A673 (cell line): ENCODE measurements at regions not wholly inside any gene's neighbourhood (a gene's known extent, or its start where the extent isn't known, plus 50 kb on each side); places are given as distances from the start of the nearest gene placed in this dataset.

Source experiments
- BruUV-seq: library from RNA; stranded (reverse); fragments of 400-500 nt; replicated peaks from 2 replicates; lab custom pipeline; 2021; lab: Mats Ljungman, UMichigan
- CTCF ChIA-PET: fragments of 300-600 bp; sonication (Branson Sonifier 250); formaldehyde crosslinking; loops from one replicate; lab custom pipeline; 2022; ENCODE audit warnings: antibody characterized with exemption; lab: Charles Lee
- POLR2A ChIA-PET: fragments of 300-600 bp; sonication (Branson Sonifier 250); formaldehyde crosslinking; loops from one replicate; lab custom pipeline; 2022; ENCODE audit warnings: antibody characterized with exemption; ENCODE audit not compliant: low non-redundant PET; lab: Charles Lee
- DNase-seq: peaks from one replicate; pipeline ENCODE4 v3.0.0-alpha.2; 2015; ENCODE audit warnings: low spot score
- H3K27ac ChIP-seq: fragments of 200-600 bp; sonication (generic); 2 replicates; pipeline ENCODE4 v1.5.1; 2016; ENCODE audit warnings: mixed run types, low read depth, mild to moderate bottlenecking, mixed read lengths, antibody characterized with exemption, low read length; ENCODE audit not compliant: poor library complexity, severe bottlenecking
- H3K27me3 ChIP-seq: fragments of 200-600 bp; sonication (generic); replicated peaks from 2 replicates; pipeline ENCODE4 v1.6.1; 2017; ENCODE audit warnings: mixed run types, low read depth, mild to moderate bottlenecking, mixed read lengths, antibody characterized with exemption, low read length; ENCODE audit not compliant: insufficient read depth, poor library complexity
- H3K36me3 ChIP-seq: fragments of 200-600 bp; sonication (generic); 2 replicates; pipeline ENCODE4 v1.6.1; 2016; ENCODE audit warnings: mixed run types, mild to moderate bottlenecking, mixed read lengths, antibody characterized with exemption, low read length; ENCODE audit not compliant: insufficient read depth, poor library complexity, severe bottlenecking
- H3K4me1 ChIP-seq: fragments of 200-600 bp; sonication (generic); 2 replicates; pipeline ENCODE4 v1.6.1; 2017; ENCODE audit warnings: mixed run types, mild to moderate bottlenecking, mixed read lengths, antibody characterized with exemption, low read length; ENCODE audit not compliant: insufficient read depth, poor library complexity, severe bottlenecking
- H3K4me3 ChIP-seq: fragments of 200-600 bp; sonication (generic); 2 replicates; pipeline ENCODE4 v1.5.1; 2016; ENCODE audit warnings: low read depth, mixed run types, mild to moderate bottlenecking, mixed read lengths, low read length; ENCODE audit not compliant: poor library complexity, severe bottlenecking
- H3K9me3 ChIP-seq: fragments of 200-600 bp; sonication (generic); 2 replicates; pipeline ENCODE4 v1.6.1; 2016; ENCODE audit warnings: mixed run types, low read depth, mild to moderate bottlenecking, mixed read lengths, antibody characterized with exemption, low read length; ENCODE audit not compliant: poor library complexity, severe bottlenecking
- EZH2 ChIP-seq: fragments of 200-600 bp; sonication (generic); IDR thresholded peaks from 2 replicates; pipeline ENCODE4 v1.6.1; 2017; ENCODE audit warnings: borderline replicate concordance, low read depth, mild to moderate bottlenecking, mixed read lengths, antibody characterized with exemption, low read length; ENCODE audit not compliant: poor library complexity, severe bottlenecking
- intact Hi-C: fragments of 100-400 bp; cut with micrococcal nuclease; formaldehyde crosslinking; loops from one replicate; pipeline ENCODE4 v1.10.0; 2022; ENCODE audit not compliant: unreplicated experiment
- TF ChIP-seq, protein P1 (sequence below): fragments of 300-800, 200-600 bp; sonication (generic); conservative IDR thresholded peaks from 2 replicates; pipeline ENCODE4 v1.5.1; 2017; ENCODE audit warnings: low read depth, mild to moderate bottlenecking, antibody characterized with exemption, low read length, moderate library complexity, mixed read lengths

- no peak for DNase-seq
- ChIA-PET CTCF (no interaction called here), POLR2A (no interaction called here)
- H3K27me3 ChIP-seq = no peaks in the 10 kb centered on the region
- BruUV-seq = no TSS peak
- peaks cover 4% of the 10 kb centered on the region for H3K9me3 ChIP-seq
- no peak overlapping the region for H3K27ac ChIP-seq
- H3K4me1 ChIP-seq = no peaks in the 10 kb centered on the region
- intact Hi-C loops = loop anchor here (5.0 to 10.0 kb wide), 2 partner anchors 68 to 305 kb away; no protein-coding TSS in a partner anchor
- H3K4me3 ChIP-seq = no peak overlapping the region
- TF ChIP-seq, protein P1, sequence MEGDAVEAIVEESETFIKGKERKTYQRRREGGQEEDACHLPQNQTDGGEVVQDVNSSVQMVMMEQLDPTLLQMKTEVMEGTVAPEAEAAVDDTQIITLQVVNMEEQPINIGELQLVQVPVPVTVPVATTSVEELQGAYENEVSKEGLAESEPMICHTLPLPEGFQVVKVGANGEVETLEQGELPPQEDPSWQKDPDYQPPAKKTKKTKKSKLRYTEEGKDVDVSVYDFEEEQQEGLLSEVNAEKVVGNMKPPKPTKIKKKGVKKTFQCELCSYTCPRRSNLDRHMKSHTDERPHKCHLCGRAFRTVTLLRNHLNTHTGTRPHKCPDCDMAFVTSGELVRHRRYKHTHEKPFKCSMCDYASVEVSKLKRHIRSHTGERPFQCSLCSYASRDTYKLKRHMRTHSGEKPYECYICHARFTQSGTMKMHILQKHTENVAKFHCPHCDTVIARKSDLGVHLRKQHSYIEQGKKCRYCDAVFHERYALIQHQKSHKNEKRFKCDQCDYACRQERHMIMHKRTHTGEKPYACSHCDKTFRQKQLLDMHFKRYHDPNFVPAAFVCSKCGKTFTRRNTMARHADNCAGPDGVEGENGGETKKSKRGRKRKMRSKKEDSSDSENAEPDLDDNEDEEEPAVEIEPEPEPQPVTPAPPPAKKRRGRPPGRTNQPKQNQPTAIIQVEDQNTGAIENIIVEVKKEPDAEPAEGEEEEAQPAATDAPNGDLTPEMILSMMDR = no peak
- no peak for TF ChIP-seq EZH2
- no peaks in the 10 kb centered on the region for H3K36me3 ChIP-seq
These were observed 211.3 kb upstream of the NAV3 start for GRCh38 chr12:77619425-77619824.

- no peak overlapping the region for H3K27ac ChIP-seq
- H3K9me3 ChIP-seq = peaks cover 4% of the 10 kb centered on the region
- no peak for DNase-seq
- ChIA-PET CTCF (no interaction called here), POLR2A (no interaction called here)
- TF ChIP-seq, protein P1 = no peak
- TF ChIP-seq EZH2 = no peak
- H3K4me1 ChIP-seq = no peaks in the 10 kb centered on the region
- intact Hi-C loops = loop anchor here (5.0 to 10.0 kb wide), 2 partner anchors 69 to 307 kb away; no protein-coding TSS in a partner anchor
- no peak overlapping the region for H3K4me3 ChIP-seq
- no TSS peak for BruUV-seq
- no peaks in the 10 kb centered on the region for H3K27me3 ChIP-seq
- no peaks in the 10 kb centered on the region for H3K36me3 ChIP-seq
These were observed 212.9 kb upstream of the NAV3 start for GRCh38 chr12:77617818-77618217.

- Histone ChIP-seq H3K9me3 (peaks cover 4% of the 10 kb centered on the region), H3K36me3 (no peaks in the 10 kb centered on the region), H3K27me3 (no peaks in the 10 kb centered on the region), H3K4me3 (no peak overlapping the region), H3K4me1 (no peaks in the 10 kb centered on the region), H3K27ac (no peak overlapping the region)
- BruUV-seq = no TSS peak
- TF ChIP-seq, protein P1 = peak; percentile 64
- TF ChIP-seq EZH2 = no peak
- ChIA-PET CTCF (interaction anchor here (0.6 to 1.1 kb wide), 2 partner anchors 70 to 1839 kb away, joined by 5 to 7 read pairs; no protein-coding TSS in a partner anchor), POLR2A (no interaction called here)
- intact Hi-C loops = loop anchor here (5.0 to 10.0 kb wide), 2 partner anchors 72 to 309 kb away; no protein-coding TSS in a partner anchor
- peak; percentile 55 for DNase-seq
These were observed 215.4 kb upstream of the NAV3 start for GRCh38 chr12:77615332-77615731.
